Progenitor cell of endocrine pancreas (in vitro differentiated cells): ENCODE measurements at regions not wholly inside any gene's neighbourhood (a gene's known extent, or its start where the extent isn't known, plus 50 kb on each side); places are given as distances from the start of the nearest gene placed in this dataset.

ENCODE experiments used
- DNase-seq: peaks from one replicate; pipeline ENCODE4 v3.0.0; 2021; ENCODE audit warnings: low spot score; ENCODE audit not compliant: unreplicated experiment
- H3K27ac Mint-ChIP-seq: 2 replicates; pipeline ENCODE4 v1.8.0; 2021; ENCODE audit warnings: mild to moderate bottlenecking, moderate library complexity, mixed read lengths
- H3K27me3 Mint-ChIP-seq: 2 replicates; pipeline ENCODE4 v1.8.0; 2021; ENCODE audit warnings: mixed read lengths
- H3K36me3 Mint-ChIP-seq: 2 replicates; pipeline ENCODE4 v1.8.0; 2022; ENCODE audit warnings: mixed read lengths; ENCODE audit not compliant: insufficient read depth
- H3K4me1 Mint-ChIP-seq: 2 replicates; pipeline ENCODE4 v1.8.0; 2021; ENCODE audit warnings: low read depth, mixed read lengths
- H3K4me3 Mint-ChIP-seq: 2 replicates; pipeline ENCODE4 v1.8.0; 2021; ENCODE audit warnings: low read depth, mild to moderate bottlenecking, moderate library complexity, mixed read lengths
- H3K9me3 Mint-ChIP-seq: 2 replicates; pipeline ENCODE4 v1.8.0; 2021; ENCODE audit warnings: low read depth, mixed read lengths
- TF ChIP-seq, protein P1 (sequence below): fragments of 200-600 bp; sonication (generic); IDR thresholded peaks from one replicate; pipeline ENCODE4 v1.5.0; 2021; ENCODE audit warnings: antibody characterized with exemption, mild to moderate bottlenecking; ENCODE audit not compliant: unreplicated experiment

GRCh38 chr9:126162611-126163381 lies 163.8 kb upstream of the MVB12B start:
- Mint-ChIP-seq H3K27ac (no peak overlapping the region), H3K27me3 (peaks cover 23% of the 10 kb centered on the region), H3K36me3 (no peaks in the 10 kb centered on the region), H3K4me1 (no peaks in the 10 kb centered on the region), H3K9me3 (no peaks in the 10 kb centered on the region), H3K4me3 (no peak overlapping the region)
- TF ChIP-seq, protein P1, sequence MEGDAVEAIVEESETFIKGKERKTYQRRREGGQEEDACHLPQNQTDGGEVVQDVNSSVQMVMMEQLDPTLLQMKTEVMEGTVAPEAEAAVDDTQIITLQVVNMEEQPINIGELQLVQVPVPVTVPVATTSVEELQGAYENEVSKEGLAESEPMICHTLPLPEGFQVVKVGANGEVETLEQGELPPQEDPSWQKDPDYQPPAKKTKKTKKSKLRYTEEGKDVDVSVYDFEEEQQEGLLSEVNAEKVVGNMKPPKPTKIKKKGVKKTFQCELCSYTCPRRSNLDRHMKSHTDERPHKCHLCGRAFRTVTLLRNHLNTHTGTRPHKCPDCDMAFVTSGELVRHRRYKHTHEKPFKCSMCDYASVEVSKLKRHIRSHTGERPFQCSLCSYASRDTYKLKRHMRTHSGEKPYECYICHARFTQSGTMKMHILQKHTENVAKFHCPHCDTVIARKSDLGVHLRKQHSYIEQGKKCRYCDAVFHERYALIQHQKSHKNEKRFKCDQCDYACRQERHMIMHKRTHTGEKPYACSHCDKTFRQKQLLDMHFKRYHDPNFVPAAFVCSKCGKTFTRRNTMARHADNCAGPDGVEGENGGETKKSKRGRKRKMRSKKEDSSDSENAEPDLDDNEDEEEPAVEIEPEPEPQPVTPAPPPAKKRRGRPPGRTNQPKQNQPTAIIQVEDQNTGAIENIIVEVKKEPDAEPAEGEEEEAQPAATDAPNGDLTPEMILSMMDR, result no peak
- no peak for DNase-seq

DNA sequence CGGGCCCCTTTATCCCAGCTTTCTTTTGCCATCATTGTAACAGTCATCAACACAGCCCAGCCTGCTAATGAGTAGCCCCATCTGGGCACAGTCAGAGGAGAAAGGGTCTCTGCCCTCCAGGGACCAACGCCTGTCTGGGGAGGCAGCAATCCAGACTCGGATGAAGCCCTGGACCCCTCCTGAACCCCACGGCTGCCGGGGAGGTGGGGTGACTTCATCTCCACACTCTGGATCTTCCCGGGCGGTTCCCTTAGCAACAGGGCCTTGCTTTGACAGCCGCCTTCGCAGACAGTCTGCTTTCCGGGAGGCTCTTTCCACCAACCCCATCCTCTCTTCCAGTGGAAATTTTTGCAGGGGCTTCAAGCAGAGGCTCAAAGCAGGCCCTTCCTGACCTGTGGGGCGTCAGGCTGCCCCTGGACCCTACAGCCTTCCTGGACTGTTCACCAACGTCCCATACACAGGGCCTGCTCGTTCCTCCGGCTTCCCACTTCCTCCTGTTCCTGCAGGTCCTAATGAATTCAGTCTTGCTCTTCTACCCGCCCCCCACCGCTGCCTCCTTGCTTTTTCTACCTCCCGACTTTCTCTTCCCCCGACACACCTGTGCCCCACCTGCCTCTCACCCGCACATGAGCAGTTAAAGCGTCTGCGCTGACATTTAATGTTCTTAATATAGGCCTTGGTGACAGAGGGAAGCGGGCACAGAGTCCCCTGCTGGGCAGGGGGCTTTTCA lies 161.7 kb upstream of the MVB12B start:
- Mint-ChIP-seq H3K27ac (no peak overlapping the region), H3K4me3 (no peak overlapping the region), H3K27me3 (peaks cover 15% of the 10 kb centered on the region), H3K9me3 (no peaks in the 10 kb centered on the region), H3K4me1 (no peaks in the 10 kb centered on the region), H3K36me3 (no peaks in the 10 kb centered on the region)
- no peak for DNase-seq
- TF ChIP-seq, protein P1, result no peak

GRCh38 chr9:126165755-126166154 lies 160.9 kb upstream of the MVB12B start:
- no peaks in the 10 kb centered on the region for H3K36me3 Mint-ChIP-seq
- H3K9me3 Mint-ChIP-seq, result no peaks in the 10 kb centered on the region
- H3K27me3 Mint-ChIP-seq, result peaks cover 22% of the 10 kb centered on the region
- TF ChIP-seq, protein P1, result no peak
- DNase-seq, result no peak
- H3K27ac Mint-ChIP-seq, result no peak overlapping the region
- no peaks in the 10 kb centered on the region for H3K4me1 Mint-ChIP-seq
- H3K4me3 Mint-ChIP-seq, result no peak overlapping the region

DNA sequence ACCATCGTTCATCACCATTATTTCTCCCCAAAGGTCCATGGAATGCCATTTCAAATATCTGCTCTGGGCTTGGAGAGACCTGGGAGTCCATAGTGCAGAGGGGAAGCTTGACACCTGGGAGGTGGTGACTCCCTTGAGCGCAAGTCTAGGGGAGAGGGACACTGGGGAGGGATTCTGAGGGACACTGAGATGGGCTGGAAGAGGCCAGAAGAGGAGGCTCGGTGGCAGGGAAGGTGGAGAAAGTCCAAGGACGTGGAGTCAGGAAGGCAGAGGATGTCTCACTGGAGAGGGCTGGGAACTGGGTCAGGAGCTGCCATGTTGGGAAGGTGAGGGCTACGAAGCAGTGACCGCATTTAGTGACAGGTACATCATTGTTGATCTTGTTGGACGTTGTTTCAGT lies 160.3 kb upstream of the MVB12B start:
- Mint-ChIP-seq H3K27ac (no peak overlapping the region), H3K36me3 (no peaks in the 10 kb centered on the region), H3K27me3 (peaks cover 22% of the 10 kb centered on the region), H3K9me3 (no peaks in the 10 kb centered on the region), H3K4me3 (no peak overlapping the region), H3K4me1 (no peaks in the 10 kb centered on the region)
- TF ChIP-seq, protein P1, result no peak
- no peak for DNase-seq

GRCh38 chr9:126166866-126167265 lies 159.8 kb upstream of the MVB12B start:
- Mint-ChIP-seq H3K4me1 (no peaks in the 10 kb centered on the region), H3K9me3 (no peaks in the 10 kb centered on the region)

More at GRCh38 chr9:126166866-126167265, 159.8 kb upstream of the MVB12B start:
- DNase-seq, result no peak
- TF ChIP-seq, protein P1, result no peak
- Mint-ChIP-seq H3K27me3 (peaks cover 22% of the 10 kb centered on the region), H3K27ac (no peak overlapping the region), H3K36me3 (no peaks in the 10 kb centered on the region), H3K4me3 (no peak overlapping the region)
